Kidney tubule cell (primary cell): ENCODE measurements at regions not wholly inside any gene's neighbourhood (a gene's known extent, or its start where the extent isn't known, plus 50 kb on each side); places are given as distances from the start of the nearest gene placed in this dataset.
"Not testable (repeated sequence)": the region's sequence is repeated elsewhere in the genome, so short reads cannot be mapped to it uniquely, and the experiment has no call there.

Experiments used
- DNase-seq: peaks from one replicate; pipeline ENCODE4 v3.0.0-alpha.2; 2018; ENCODE audit warnings: low spot score

GRCh38 chr16:59405802-59406201, 671.7 kb upstream of the GOT2 start:
- DNase-seq, result no peak

- no peak for DNase-seq
These were observed 670.4 kb upstream of the GOT2 start for GRCh38 chr16:59404509-59404908.

- DNase-seq, result no peak
These were observed 666.7 kb upstream of the GOT2 start for GRCh38 chr16:59400830-59401229.

GRCh38 chr16:59397638-59398037, 663.5 kb upstream of the GOT2 start:
- no peak for DNase-seq

- no peak for DNase-seq
These were observed 660.4 kb upstream of the GOT2 start for GRCh38 chr16:59394526-59394925.

GRCh38 chr16:59392911-59393310, 658.8 kb upstream of the GOT2 start:
- DNase-seq, result no peak

GRCh38 chr16:59391617-59392364, 657.7 kb upstream of the GOT2 start:
- DNase-seq, result no peak

GRCh38 chr16:59385959-59386358, 651.8 kb upstream of the GOT2 start:
- DNase-seq, result peak; percentile 1

GRCh38 chr16:59385491-59385890, 651.4 kb upstream of the GOT2 start:
- DNase-seq, result no peak

- no peak for DNase-seq
These were observed 639.5 kb upstream of the GOT2 start for GRCh38 chr16:59373632-59374031.

- DNase-seq, result no peak
These were observed 636.6 kb upstream of the GOT2 start for GRCh38 chr16:59370717-59371116.

- DNase-seq, result no peak
These were observed 635.4 kb upstream of the GOT2 start for GRCh38 chr16:59369523-59369922.

- DNase-seq, result no peak
These were observed 634.5 kb upstream of the GOT2 start for GRCh38 chr16:59368586-59368985.

GRCh38 chr16:59356709-59357108, 622.6 kb upstream of the GOT2 start:
- DNase-seq, result no peak

- DNase-seq, result no peak
These were observed 622.0 kb upstream of the GOT2 start for GRCh38 chr16:59356144-59356543.

GRCh38 chr16:59355704-59356103, 621.6 kb upstream of the GOT2 start:
- no peak for DNase-seq

GRCh38 chr16:59351305-59351903, 617.3 kb upstream of the GOT2 start:
- DNase-seq, result no peak

- no peak for DNase-seq
These were observed 616.6 kb upstream of the GOT2 start for GRCh38 chr16:59350670-59351069.

GRCh38 chr16:59342669-59343068, 608.6 kb upstream of the GOT2 start:
- DNase-seq, result no peak

GRCh38 chr16:59341368-59341767, 607.3 kb upstream of the GOT2 start:
- no peak for DNase-seq

GRCh38 chr16:59339871-59340270, 605.8 kb upstream of the GOT2 start:
- DNase-seq, result no peak

GRCh38 chr16:59336136-59336695, 602.1 kb upstream of the GOT2 start:
- DNase-seq, result no peak

GRCh38 chr16:59331708-59332107, 597.6 kb upstream of the GOT2 start:
- DNase-seq, result not testable (repeated sequence)
